DND-41 (cell line): ENCODE measurements at regions not wholly inside any gene's neighbourhood (a gene's known extent, or its start where the extent isn't known, plus 50 kb on each side); places are given as distances from the start of the nearest gene placed in this dataset.

Experiments
- ATAC-seq: fragments of 200-7000 bp; cut with Tn5 transposase; 3 replicates; pipeline ENCODE4 v1.9.1; 2021; ENCODE audit warnings: low read depth; ENCODE audit not compliant: insufficient read depth
- DNase-seq: peaks from one replicate; pipeline ENCODE4 v3.0.0-alpha.2; 2020
- H2AFZ ChIP-seq: 2 replicates; pipeline ENCODE4 v1.6.0; 2012; ENCODE audit warnings: low read depth, low read length
- H3K27ac ChIP-seq: 2 replicates; pipeline ENCODE4 v1.5.1; 2012; ENCODE audit warnings: low read length, inconsistent platforms
- H3K27me3 ChIP-seq: fragments of 200-600 bp; sonication (generic); 2 replicates; pipeline ENCODE4 v1.6.0; 2012; ENCODE audit warnings: low read length, mild to moderate bottlenecking, inconsistent platforms; ENCODE audit not compliant: insufficient read depth, poor library complexity
- H3K36me3 ChIP-seq: 2 replicates; pipeline ENCODE4 v1.5.1; 2012; ENCODE audit warnings: low read length, inconsistent platforms; ENCODE audit not compliant: insufficient read depth
- H3K4me1 ChIP-seq: 2 replicates; pipeline ENCODE4 v1.5.1; 2012; ENCODE audit warnings: mild to moderate bottlenecking, low read length; ENCODE audit not compliant: insufficient read depth
- H3K4me2 ChIP-seq: 2 replicates; pipeline ENCODE4 v1.6.0; 2012; ENCODE audit warnings: mild to moderate bottlenecking, moderate library complexity, low read length, inconsistent platforms; ENCODE audit not compliant: insufficient read depth
- H3K4me3 ChIP-seq, 2 experiments: fragments of 200-600 bp in 1 of 2; shearing (Covaris generic) in 1 of 2; 2 replicates each; pipeline ENCODE4 v1.5.1; 2012 to 2016; ENCODE audit warnings: inconsistent platforms in 2 of 2, low read length in 2 of 2, mild to moderate bottlenecking in 2 of 2, low read depth in 1 of 2, moderate library complexity in 1 of 2
- H3K79me2 ChIP-seq: 2 replicates; pipeline ENCODE4 v1.6.0; 2012; ENCODE audit warnings: low read length, inconsistent platforms; ENCODE audit not compliant: insufficient read depth
- H3K9ac ChIP-seq: 2 replicates; pipeline ENCODE4 v1.6.0; 2012; ENCODE audit warnings: low read depth, mild to moderate bottlenecking, inconsistent platforms, low read length, moderate library complexity
- H3K9me3 ChIP-seq: 2 replicates; pipeline ENCODE4 v1.5.1; 2012; ENCODE audit warnings: low read length, moderate library complexity, mild to moderate bottlenecking, inconsistent platforms; ENCODE audit not compliant: insufficient read depth, severe bottlenecking
- H4K20me1 ChIP-seq: 2 replicates; pipeline ENCODE4 v1.6.0; 2012; ENCODE audit warnings: low read length; ENCODE audit not compliant: insufficient read depth
- CTCF ChIP-seq: IDR thresholded peaks from 2 replicates; pipeline ENCODE4 v1.5.1; 2012; ENCODE audit warnings: borderline replicate concordance, low read length, moderate library complexity, mild to moderate bottlenecking; ENCODE audit not compliant: poor library complexity, severe bottlenecking; ENCODE audit errors: extremely low read depth
- EZH2 ChIP-seq: IDR thresholded peaks from 3 replicates; pipeline ENCODE4 v1.6.1; 2012; ENCODE audit warnings: borderline replicate concordance, low read depth, mild to moderate bottlenecking, moderate library complexity, low read length, inconsistent platforms; ENCODE audit not compliant: severe bottlenecking

GRCh38 chr11:86128914-86129313, 60.0 kb upstream of the PICALM start:
- Histone ChIP-seq H3K4me3 (no peak overlapping the region), H3K27ac (no peak overlapping the region), H3K27me3 (peaks cover 6% of the 10 kb centered on the region), H2AFZ (no peak overlapping the region), H3K4me2 (no peak overlapping the region), H3K9ac (no peak overlapping the region), H3K79me2 (no peaks in the 10 kb centered on the region), H3K9me3 (no peaks in the 10 kb centered on the region), H3K4me1 (no peaks in the 10 kb centered on the region), H4K20me1 (no peaks in the 10 kb centered on the region), H3K36me3 (no peaks in the 10 kb centered on the region)
- ATAC-seq (no peak), DNase-seq (no peak)
- TF ChIP-seq CTCF (no peak), EZH2 (no peak)

- Histone ChIP-seq H3K27me3 (peaks cover 19% of the 10 kb centered on the region), H2AFZ (no peak overlapping the region), H3K4me1 (no peaks in the 10 kb centered on the region), H3K79me2 (no peaks in the 10 kb centered on the region), H3K9ac (no peak overlapping the region), H3K4me2 (no peak overlapping the region), H3K4me3 (no peak overlapping the region), H3K27ac (no peak overlapping the region), H3K36me3 (no peaks in the 10 kb centered on the region), H3K9me3 (no peaks in the 10 kb centered on the region), H4K20me1 (no peaks in the 10 kb centered on the region)
- ATAC-seq (no peak), DNase-seq (no peak)
- no peak for TF ChIP-seq CTCF
Observed at GRCh38 chr11:86126862-86127261, 58.0 kb upstream of the PICALM start.

- Histone ChIP-seq H3K27ac (no peak overlapping the region), H3K9ac (no peak overlapping the region), H3K36me3 (no peaks in the 10 kb centered on the region), H4K20me1 (no peaks in the 10 kb centered on the region), H3K4me3 (no peak overlapping the region), H2AFZ (no peak overlapping the region), H3K27me3 (peaks cover 24% of the 10 kb centered on the region), H3K4me1 (no peaks in the 10 kb centered on the region), H3K9me3 (no peaks in the 10 kb centered on the region), H3K79me2 (no peaks in the 10 kb centered on the region), H3K4me2 (no peak overlapping the region)
- TF ChIP-seq CTCF (no peak), EZH2 (no peak)
- DNase-seq = no peak
- ATAC-seq = no peak
Observed at GRCh38 chr11:86124251-86125233, 55.7 kb upstream of the PICALM start.
